ENCODE measurements at regions not wholly inside any gene's neighbourhood (a gene's known extent, or its start where the extent isn't known, plus 50 kb on each side); places are given as distances from the start of the nearest gene placed in this dataset.

- TF ChIP-seq, protein P1, sequence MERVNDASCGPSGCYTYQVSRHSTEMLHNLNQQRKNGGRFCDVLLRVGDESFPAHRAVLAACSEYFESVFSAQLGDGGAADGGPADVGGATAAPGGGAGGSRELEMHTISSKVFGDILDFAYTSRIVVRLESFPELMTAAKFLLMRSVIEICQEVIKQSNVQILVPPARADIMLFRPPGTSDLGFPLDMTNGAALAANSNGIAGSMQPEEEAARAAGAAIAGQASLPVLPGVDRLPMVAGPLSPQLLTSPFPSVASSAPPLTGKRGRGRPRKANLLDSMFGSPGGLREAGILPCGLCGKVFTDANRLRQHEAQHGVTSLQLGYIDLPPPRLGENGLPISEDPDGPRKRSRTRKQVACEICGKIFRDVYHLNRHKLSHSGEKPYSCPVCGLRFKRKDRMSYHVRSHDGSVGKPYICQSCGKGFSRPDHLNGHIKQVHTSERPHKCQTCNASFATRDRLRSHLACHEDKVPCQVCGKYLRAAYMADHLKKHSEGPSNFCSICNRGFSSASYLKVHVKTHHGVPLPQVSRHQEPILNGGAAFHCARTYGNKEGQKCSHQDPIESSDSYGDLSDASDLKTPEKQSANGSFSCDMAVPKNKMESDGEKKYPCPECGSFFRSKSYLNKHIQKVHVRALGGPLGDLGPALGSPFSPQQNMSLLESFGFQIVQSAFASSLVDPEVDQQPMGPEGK (CRISPR knock-in tag; IDR thresholded peaks at IDR 0.05; ENCODE audit: borderline replicate concordance) = no peak
- no peak for TF ChIP-seq OSR1 (CRISPR knock-in tag; IDR thresholded peaks at IDR 0.05)
- TF ChIP-seq, protein P2, sequence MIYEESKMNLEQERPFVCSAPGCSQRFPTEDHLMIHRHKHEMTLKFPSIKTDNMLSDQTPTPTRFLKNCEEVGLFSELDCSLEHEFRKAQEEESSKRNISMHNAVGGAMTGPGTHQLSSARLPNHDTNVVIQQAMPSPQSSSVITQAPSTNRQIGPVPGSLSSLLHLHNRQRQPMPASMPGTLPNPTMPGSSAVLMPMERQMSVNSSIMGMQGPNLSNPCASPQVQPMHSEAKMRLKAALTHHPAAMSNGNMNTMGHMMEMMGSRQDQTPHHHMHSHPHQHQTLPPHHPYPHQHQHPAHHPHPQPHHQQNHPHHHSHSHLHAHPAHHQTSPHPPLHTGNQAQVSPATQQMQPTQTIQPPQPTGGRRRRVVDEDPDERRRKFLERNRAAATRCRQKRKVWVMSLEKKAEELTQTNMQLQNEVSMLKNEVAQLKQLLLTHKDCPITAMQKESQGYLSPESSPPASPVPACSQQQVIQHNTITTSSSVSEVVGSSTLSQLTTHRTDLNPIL (CRISPR knock-in tag; IDR thresholded peaks at IDR 0.05; ENCODE audit: low read depth) = no peak
- TF ChIP-seq ZC3H10 (CRISPR knock-in tag; IDR thresholded peaks at IDR 0.05) = no peak
- no peak for TF ChIP-seq CSDC2 (CRISPR knock-in tag; IDR thresholded peaks at IDR 0.05)
- no peak for TF ChIP-seq ZFP3 (CRISPR knock-in tag; IDR thresholded peaks at IDR 0.05)
- TF ChIP-seq TOX (CRISPR knock-in tag; IDR thresholded peaks at IDR 0.05; ENCODE audit: borderline replicate concordance) = no peak
- no peak for TF ChIP-seq BACH2 (CRISPR knock-in tag; IDR thresholded peaks at IDR 0.05; ENCODE audit: borderline replicate concordance)
- TF ChIP-seq ZNF70 (CRISPR knock-in tag; IDR thresholded peaks at IDR 0.05) = no peak
- no peak for TF ChIP-seq POU6F1 (CRISPR knock-in tag; IDR thresholded peaks at IDR 0.05; ENCODE audit: borderline replicate concordance, low read depth)
Observed at GRCh38 chr12:18811273-18811672, 73.4 kb downstream of the CAPZA3 start.
